Ovary (tissue), 3 donors: ENCODE measurements at regions not wholly inside any gene's neighbourhood (a gene's known extent, or its start where the extent isn't known, plus 50 kb on each side); places are given as distances from the start of the nearest gene placed in this dataset.

Source experiments
- CTCF ChIP-seq, 3 donors: fragments of 450-650 bp in 2 of 3; fragments of 200-600 bp in 1 of 3; IDR thresholded peaks; one replicate each; pipeline versions ENCODE4 v1.5.1 to v1.8.0; 2016 to 2022; ENCODE audit warnings: antibody characterized with exemption in 3 of 3, mild to moderate bottlenecking in 1 of 3
- EP300 ChIP-seq: sonication (generic); formaldehyde crosslinking; IDR thresholded peaks from one replicate; pipeline ENCODE4 v1.6.1; 2017; ENCODE audit warnings: antibody characterized with exemption
- POLR2A ChIP-seq: fragments of 450-650 bp; IDR thresholded peaks from one replicate; pipeline ENCODE4 v1.6.1; 2017; ENCODE audit warnings: antibody characterized with exemption, mild to moderate bottlenecking, moderate library complexity
- donor health status: DM: no; HTN: no; CAD: no.

GRCh38 chr5:166834246-166834645, 1457.2 kb upstream of the WWC1 start:
- TF ChIP-seq CTCF (IDR thresholded peaks at IDR 0.05): no peak
- TF ChIP-seq POLR2A: no peak
- no peak for TF ChIP-seq EP300
